Upper lobe of left lung (tissue), 6 donors: ENCODE measurements at regions not wholly inside any gene's neighbourhood (a gene's known extent, or its start where the extent isn't known, plus 50 kb on each side); places are given as distances from the start of the nearest gene placed in this dataset.

Experiments used
- ATAC-seq, 2 donors: fragments of 200-7000 bp; cut with Tn5 transposase; one replicate each; pipeline ENCODE4 v1.9.1; 2022; ENCODE audit warnings: mild to moderate bottlenecking in 2 of 2, moderate library complexity in 2 of 2; ENCODE audit not compliant: low FRiP score in 2 of 2
- DNase-seq, 2 donors: peaks; one replicate each; pipeline ENCODE4 v3.0.0-alpha.2; 2019 to 2020
- H3K27ac ChIP-seq, 4 donors: fragments of 200-600 bp; sonication (generic); one replicate each; pipeline ENCODE4 v1.5.1; 2016 to 2019
- H3K27me3 ChIP-seq, 4 donors: fragments of 200-600 bp; sonication (generic); one replicate each; pipeline ENCODE4 v1.5.1; 2017 to 2019
- H3K36me3 ChIP-seq, 4 donors: fragments of 200-600 bp; sonication (generic); one replicate each; pipeline ENCODE4 v1.5.1; 2016 to 2019
- H3K4me1 ChIP-seq, 4 donors: fragments of 200-600 bp; sonication (generic); one replicate each; pipeline ENCODE4 v1.5.1; 2018 to 2019
- H3K4me3 ChIP-seq, 4 donors: fragments of 200-600 bp; sonication (generic); one replicate each; pipeline ENCODE4 v1.5.1; 2017 to 2019; ENCODE audit warnings: mild to moderate bottlenecking in 2 of 4, moderate library complexity in 1 of 4
- H3K9me3 ChIP-seq, 4 donors: fragments of 200-600 bp; sonication (generic); one replicate each; pipeline ENCODE4 v1.5.1; 2018 to 2019
- EP300 ChIP-seq, 4 donors: sonication (generic); formaldehyde crosslinking; IDR thresholded peaks; one replicate each; pipeline ENCODE4 v1.5.1; 2017; ENCODE audit warnings: antibody characterized with exemption in 4 of 4, control low read depth in 2 of 4
- POLR2A ChIP-seq, 4 donors: fragments of 450-650 bp; IDR thresholded peaks; one replicate each; pipeline ENCODE4 v1.5.1; 2016 to 2017; ENCODE audit warnings: antibody characterized with exemption in 4 of 4, mild to moderate bottlenecking in 2 of 4
- POLR2AphosphoS5 ChIP-seq, 2 donors: sonication (generic); formaldehyde crosslinking; IDR thresholded peaks; one replicate each; pipeline ENCODE4 v1.5.1; 2017; ENCODE audit warnings: antibody characterized with exemption in 2 of 2
- WGBS, 2 donors: methylation state at CpG; one replicate each; pipeline ENCODE4 v1.1.5; 2017 to 2018; 5-methylcytosine and 5-hydroxymethylcytosine counted together
- TF ChIP-seq, protein P1 (sequence below), 6 experiments: fragments of 450-650 bp in 4 of 6; fragments of 200-600 bp in 2 of 6; sonication (generic) in 2 of 6; IDR thresholded peaks; one replicate each; pipeline ENCODE4 v1.5.1; 2016 to 2019; ENCODE audit warnings: antibody characterized with exemption in 6 of 6
- donor health status: DM: no; HTN: no; CAD: no; lungs with moderate emphysema.
- donor health status: DM: no; HTN: yes; CAD: no; lungs with severe emphysema.

GRCh38 chr10:9501944-9502343, 1447.5 kb downstream of the GATA3 start:
- ATAC-seq (no peak), DNase-seq (no peak)
- no peak overlapping the region for H3K27ac ChIP-seq
- H3K9me3 ChIP-seq = no peaks in the 10 kb centered on the region
- no peaks in the 10 kb centered on the region for H3K4me1 ChIP-seq
- no peaks in the 10 kb centered on the region for H3K36me3 ChIP-seq
- no peak overlapping the region for H3K4me3 ChIP-seq
- no peaks in the 10 kb centered on the region for H3K27me3 ChIP-seq
- WGBS, 2 donors = 72 to 86% methylated on average over 3 of the region's 3 CpGs
- TF ChIP-seq, protein P1, sequence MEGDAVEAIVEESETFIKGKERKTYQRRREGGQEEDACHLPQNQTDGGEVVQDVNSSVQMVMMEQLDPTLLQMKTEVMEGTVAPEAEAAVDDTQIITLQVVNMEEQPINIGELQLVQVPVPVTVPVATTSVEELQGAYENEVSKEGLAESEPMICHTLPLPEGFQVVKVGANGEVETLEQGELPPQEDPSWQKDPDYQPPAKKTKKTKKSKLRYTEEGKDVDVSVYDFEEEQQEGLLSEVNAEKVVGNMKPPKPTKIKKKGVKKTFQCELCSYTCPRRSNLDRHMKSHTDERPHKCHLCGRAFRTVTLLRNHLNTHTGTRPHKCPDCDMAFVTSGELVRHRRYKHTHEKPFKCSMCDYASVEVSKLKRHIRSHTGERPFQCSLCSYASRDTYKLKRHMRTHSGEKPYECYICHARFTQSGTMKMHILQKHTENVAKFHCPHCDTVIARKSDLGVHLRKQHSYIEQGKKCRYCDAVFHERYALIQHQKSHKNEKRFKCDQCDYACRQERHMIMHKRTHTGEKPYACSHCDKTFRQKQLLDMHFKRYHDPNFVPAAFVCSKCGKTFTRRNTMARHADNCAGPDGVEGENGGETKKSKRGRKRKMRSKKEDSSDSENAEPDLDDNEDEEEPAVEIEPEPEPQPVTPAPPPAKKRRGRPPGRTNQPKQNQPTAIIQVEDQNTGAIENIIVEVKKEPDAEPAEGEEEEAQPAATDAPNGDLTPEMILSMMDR (IDR thresholded peaks at IDR 0.05) = no peak
- TF ChIP-seq POLR2AphosphoS5 (IDR thresholded peaks at IDR 0.05) = no peak
- no peak for TF ChIP-seq EP300 (IDR thresholded peaks at IDR 0.05)
- TF ChIP-seq POLR2A (IDR thresholded peaks at IDR 0.05) = no peak

- WGBS, 2 donors = 78 to 85% methylated on average over 2 of the region's 2 CpGs
Measured at GRCh38 chr10:9504227-9504626, 1449.7 kb downstream of the GATA3 start.

DNA sequence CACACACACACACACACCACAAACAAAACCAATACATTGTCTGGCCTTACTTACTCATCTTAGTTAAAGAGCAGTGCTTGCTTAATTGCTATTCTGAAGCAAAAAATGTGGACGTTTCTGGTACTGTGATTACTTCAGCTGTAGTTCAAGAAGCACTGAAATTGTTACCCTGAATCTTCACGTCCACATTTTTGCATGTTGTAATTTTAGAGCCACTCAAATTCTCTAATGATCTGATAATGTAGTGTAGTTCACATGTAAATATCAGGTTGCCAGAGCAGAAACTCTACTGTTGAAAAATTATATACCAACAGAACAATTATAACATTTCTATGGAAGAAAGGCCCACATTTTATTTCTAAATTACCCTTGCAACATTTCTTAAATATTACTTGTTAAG, 1451.1 kb downstream of the GATA3 start:
- ATAC-seq (no peak), DNase-seq (no peak)
- H3K4me1 ChIP-seq = no peaks in the 10 kb centered on the region
- no peaks in the 10 kb centered on the region for H3K36me3 ChIP-seq
- no peaks in the 10 kb centered on the region for H3K9me3 ChIP-seq
- no peak overlapping the region for H3K27ac ChIP-seq
- WGBS, 2 donors = 33 to 41% methylated on average over 2 of the region's 2 CpGs
- H3K4me3 ChIP-seq = no peak overlapping the region
- H3K27me3 ChIP-seq = no peaks in the 10 kb centered on the region
- TF ChIP-seq POLR2AphosphoS5 (IDR thresholded peaks at IDR 0.05) (no peak), EP300 (IDR thresholded peaks at IDR 0.05) (no peak), POLR2A (IDR thresholded peaks at IDR 0.05) (no peak)
- TF ChIP-seq, protein P1 (IDR thresholded peaks at IDR 0.05) = no peak

More at GRCh38 chr10:9504227-9504626, 1449.7 kb downstream of the GATA3 start:
- Histone ChIP-seq H3K4me1 (no peaks in the 10 kb centered on the region), H3K9me3 (no peaks in the 10 kb centered on the region), H3K27ac (no peak overlapping the region), H3K36me3 (no peaks in the 10 kb centered on the region), H3K4me3 (no peak overlapping the region), H3K27me3 (no peaks in the 10 kb centered on the region)
- DNase-seq = no peak
- ATAC-seq = no peak
- no peak for TF ChIP-seq POLR2AphosphoS5 (IDR thresholded peaks at IDR 0.05)
- TF ChIP-seq, protein P1 (IDR thresholded peaks at IDR 0.05) = no peak
- TF ChIP-seq EP300 (IDR thresholded peaks at IDR 0.05) = no peak
- TF ChIP-seq POLR2A (IDR thresholded peaks at IDR 0.05) = no peak

DNA sequence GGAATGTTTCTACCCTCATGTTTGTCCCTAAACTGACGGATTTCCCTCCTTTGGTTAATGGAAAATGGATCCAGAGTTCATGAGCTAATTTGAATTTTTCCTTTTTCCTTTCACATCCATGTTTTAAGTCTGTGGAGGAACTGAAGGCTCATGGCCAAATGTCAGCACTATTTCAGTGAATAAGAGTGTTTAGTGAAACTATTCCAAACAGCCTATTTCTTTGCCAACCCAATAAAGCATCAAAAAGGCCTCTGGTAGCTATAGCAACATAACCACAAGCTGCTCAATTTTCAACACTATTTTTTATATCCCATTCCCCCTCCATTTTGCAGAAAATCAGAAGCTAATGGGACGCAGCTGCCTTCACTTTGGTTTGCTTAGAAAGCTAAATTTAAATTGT, 1454.1 kb downstream of the GATA3 start:
- Histone ChIP-seq H3K27ac (no peak overlapping the region), H3K36me3 (no peaks in the 10 kb centered on the region), H3K27me3 (no peaks in the 10 kb centered on the region), H3K4me1 (no peaks in the 10 kb centered on the region), H3K4me3 (no peak overlapping the region), H3K9me3 (no peaks in the 10 kb centered on the region)
- WGBS, 2 donors = 64 to 66% methylated on average over 2 of the region's 2 CpGs
- ATAC-seq (no peak), DNase-seq (no peak)
- TF ChIP-seq, protein P1 (IDR thresholded peaks at IDR 0.05) = no peak
- no peak for TF ChIP-seq POLR2A (IDR thresholded peaks at IDR 0.05)

DNA sequence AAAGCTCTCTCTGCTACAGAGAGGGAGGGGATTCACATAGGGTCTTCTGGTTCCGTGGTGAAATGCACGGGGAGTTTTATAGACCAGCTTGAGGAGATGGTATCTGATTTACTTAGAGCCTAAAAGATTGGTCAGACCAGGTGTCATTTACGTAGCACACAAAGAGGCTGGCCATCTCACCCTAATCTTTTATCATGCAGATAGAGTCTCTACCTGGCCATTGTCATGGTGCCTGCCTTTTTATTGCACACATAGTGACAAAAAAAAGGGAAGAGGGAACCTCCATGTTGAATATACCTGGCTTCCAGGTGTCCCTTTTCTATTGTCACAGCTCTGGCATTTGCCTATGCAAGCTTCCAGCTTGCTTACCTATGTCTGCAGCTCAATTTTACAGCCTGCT, 1456.1 kb downstream of the GATA3 start:
- WGBS, 2 donors = 64 to 75% methylated on average over 3 of the region's 3 CpGs

More for the DNA sequence above, 1456.1 kb downstream of the GATA3 start:
- H3K9me3 ChIP-seq = no peaks in the 10 kb centered on the region
- no peak overlapping the region for H3K4me3 ChIP-seq
- no peaks in the 10 kb centered on the region for H3K27me3 ChIP-seq
- ATAC-seq (no peak), DNase-seq (no peak)
- H3K27ac ChIP-seq = no peak overlapping the region
- TF ChIP-seq POLR2AphosphoS5 (IDR thresholded peaks at IDR 0.05) (no peak), POLR2A (IDR thresholded peaks at IDR 0.05) (no peak), EP300 (IDR thresholded peaks at IDR 0.05) (no peak)
- TF ChIP-seq, protein P1 (IDR thresholded peaks at IDR 0.05) = no peak
- H3K4me1 ChIP-seq = no peaks in the 10 kb centered on the region
- H3K36me3 ChIP-seq = no peaks in the 10 kb centered on the region
